Activated naive CD8-positive, alpha-beta T cell treated with anti-CD3 and anti-CD28 coated beads, Interleukin-2, amount 10 ng/mL, durations not matched to agents 7 days and 5 days (primary cell): ENCODE measurements at regions not wholly inside any gene's neighbourhood (a gene's known extent, or its start where the extent isn't known, plus 50 kb on each side); places are given as distances from the start of the nearest gene placed in this dataset.
A peak's percentile ranks its signal among the peaks of the same experiment; 100 is the strongest.

ENCODE experiments used
- ATAC-seq: fragments of 150-1000 bp; cut with Tn5 transposase; one replicate; pipeline ENCODE4 v1.10.0; 2021; ENCODE audit warnings: low read depth, moderate library complexity
- POLR2A ChIA-PET: fragments of 350-600 bp; sonication (Branson Sonifier 250); formaldehyde crosslinking; loops from one replicate; lab custom pipeline; 2021; ENCODE audit warnings: antibody characterized with exemption; lab: Charles Lee
- DNase-seq: peaks from one replicate; pipeline ENCODE4 v3.0.0; 2021
- H3K27ac Mint-ChIP-seq: one replicate; pipeline ENCODE4 v1.8.0; 2022; ENCODE audit warnings: mild to moderate bottlenecking, mixed read lengths
- H3K27me3 Mint-ChIP-seq: one replicate; pipeline ENCODE4 v1.8.0; 2022; ENCODE audit warnings: mild to moderate bottlenecking, moderate library complexity, mixed read lengths
- H3K36me3 Mint-ChIP-seq: one replicate; pipeline ENCODE4 v1.8.0; 2021; ENCODE audit warnings: mild to moderate bottlenecking, mixed read lengths
- H3K4me1 Mint-ChIP-seq: one replicate; pipeline ENCODE4 v1.8.0; 2021; ENCODE audit warnings: mixed read lengths
- H3K4me3 Mint-ChIP-seq: one replicate; pipeline ENCODE4 v1.8.0; 2022; ENCODE audit warnings: mild to moderate bottlenecking, moderate library complexity, mixed read lengths
- H3K9me3 Mint-ChIP-seq: one replicate; pipeline ENCODE4 v1.8.0; 2021; ENCODE audit warnings: mixed read lengths

GRCh38 chr5:108637134-108637533 lies 110.6 kb upstream of the FER start:
- no peak for ATAC-seq
- POLR2A ChIA-PET: no interaction called here
- H3K4me1 Mint-ChIP-seq: peaks cover under 1% of the 10 kb centered on the region
- DNase-seq: no peak
- H3K27me3 Mint-ChIP-seq: peaks cover 11% of the 10 kb centered on the region
- H3K9me3 Mint-ChIP-seq: no peaks in the 10 kb centered on the region
- H3K4me3 Mint-ChIP-seq: no peak overlapping the region
- H3K36me3 Mint-ChIP-seq: no peaks in the 10 kb centered on the region
- no peak overlapping the region for H3K27ac Mint-ChIP-seq

GRCh38 chr5:108636135-108636853 lies 111.4 kb upstream of the FER start:
- Mint-ChIP-seq H3K9me3 (no peaks in the 10 kb centered on the region), H3K4me1 (no peaks in the 10 kb centered on the region)
- POLR2A ChIA-PET: no interaction called here

DNA sequence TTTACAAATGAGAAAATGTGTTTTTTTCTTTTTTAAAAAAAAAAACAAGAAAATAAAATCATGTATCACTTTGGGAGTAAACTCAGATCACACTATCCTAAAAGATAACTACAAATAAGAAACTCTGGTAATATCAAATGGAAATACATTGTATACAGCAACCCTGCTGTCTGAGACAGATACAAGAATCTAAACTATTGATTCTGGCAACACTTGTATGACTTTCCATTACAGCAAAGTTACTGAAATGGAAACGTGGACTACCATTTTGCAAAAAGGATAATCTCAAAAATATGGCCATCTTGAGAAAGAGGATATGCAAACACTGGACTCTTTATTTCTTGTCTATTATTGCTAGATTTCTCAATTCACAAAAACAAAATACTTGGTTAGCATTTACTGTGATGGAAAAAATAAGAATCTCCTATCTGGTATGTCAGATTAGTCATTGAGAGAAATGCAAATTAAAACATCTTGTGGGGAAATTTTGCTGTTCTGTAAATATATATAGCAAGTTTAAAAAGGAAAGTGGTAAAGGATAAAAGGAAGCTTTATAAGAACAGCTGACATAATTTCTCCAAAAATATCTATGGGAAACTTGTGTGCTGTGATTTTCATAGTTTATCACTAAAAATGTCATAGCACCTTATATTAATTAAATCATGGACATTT lies 112.9 kb upstream of the FER start:
- no peaks in the 10 kb centered on the region for H3K4me1 Mint-ChIP-seq
- no peak for ATAC-seq
- H3K27ac Mint-ChIP-seq: no peak overlapping the region
- H3K36me3 Mint-ChIP-seq: no peaks in the 10 kb centered on the region
- no peaks in the 10 kb centered on the region for H3K9me3 Mint-ChIP-seq
- no peak for DNase-seq
- no peak overlapping the region for H3K4me3 Mint-ChIP-seq
- POLR2A ChIA-PET: no interaction called here
- peaks cover 9% of the 10 kb centered on the region for H3K27me3 Mint-ChIP-seq

More at GRCh38 chr5:108636135-108636853, 111.4 kb upstream of the FER start:
- no peak for ATAC-seq
- Mint-ChIP-seq H3K36me3 (no peaks in the 10 kb centered on the region), H3K27me3 (peaks cover 9% of the 10 kb centered on the region), H3K4me3 (no peak overlapping the region), H3K27ac (no peak overlapping the region)
- DNase-seq: no peak

DNA sequence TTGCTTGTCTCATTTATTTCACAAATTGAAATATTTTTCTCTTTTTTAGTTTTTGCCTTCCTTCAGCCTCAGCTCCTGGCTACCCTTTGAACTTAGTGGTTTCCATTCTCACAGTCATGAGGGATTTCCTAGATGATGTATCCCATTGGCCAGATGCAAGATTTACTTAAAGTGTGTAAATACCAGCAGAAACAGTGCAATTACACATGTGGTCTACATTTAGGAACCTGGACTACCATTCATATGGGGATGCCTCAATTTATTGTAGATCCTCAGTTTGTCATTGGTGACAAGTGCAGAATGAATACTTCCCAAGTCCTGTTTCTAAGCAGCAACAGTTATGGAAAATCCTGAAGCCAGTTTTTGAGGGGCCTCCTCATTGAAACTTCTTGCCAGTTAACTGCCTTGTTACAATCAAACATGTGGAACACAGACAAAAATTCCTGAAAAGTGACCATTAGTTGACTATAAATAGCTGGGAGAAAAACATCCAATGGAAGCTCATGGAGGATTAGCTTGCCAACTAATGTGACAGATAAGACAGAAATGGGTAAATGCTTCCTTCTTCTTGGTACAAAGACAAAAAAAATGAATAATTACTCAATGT lies 113.6 kb upstream of the FER start:
- H3K36me3 Mint-ChIP-seq: no peaks in the 10 kb centered on the region
- H3K4me3 Mint-ChIP-seq: no peak overlapping the region
- no peak for DNase-seq
- H3K27ac Mint-ChIP-seq: no peak overlapping the region
- no peak for ATAC-seq
- no peaks in the 10 kb centered on the region for H3K4me1 Mint-ChIP-seq
- H3K9me3 Mint-ChIP-seq: no peaks in the 10 kb centered on the region
- H3K27me3 Mint-ChIP-seq: peaks cover 9% of the 10 kb centered on the region
- POLR2A ChIA-PET: no interaction called here

DNA sequence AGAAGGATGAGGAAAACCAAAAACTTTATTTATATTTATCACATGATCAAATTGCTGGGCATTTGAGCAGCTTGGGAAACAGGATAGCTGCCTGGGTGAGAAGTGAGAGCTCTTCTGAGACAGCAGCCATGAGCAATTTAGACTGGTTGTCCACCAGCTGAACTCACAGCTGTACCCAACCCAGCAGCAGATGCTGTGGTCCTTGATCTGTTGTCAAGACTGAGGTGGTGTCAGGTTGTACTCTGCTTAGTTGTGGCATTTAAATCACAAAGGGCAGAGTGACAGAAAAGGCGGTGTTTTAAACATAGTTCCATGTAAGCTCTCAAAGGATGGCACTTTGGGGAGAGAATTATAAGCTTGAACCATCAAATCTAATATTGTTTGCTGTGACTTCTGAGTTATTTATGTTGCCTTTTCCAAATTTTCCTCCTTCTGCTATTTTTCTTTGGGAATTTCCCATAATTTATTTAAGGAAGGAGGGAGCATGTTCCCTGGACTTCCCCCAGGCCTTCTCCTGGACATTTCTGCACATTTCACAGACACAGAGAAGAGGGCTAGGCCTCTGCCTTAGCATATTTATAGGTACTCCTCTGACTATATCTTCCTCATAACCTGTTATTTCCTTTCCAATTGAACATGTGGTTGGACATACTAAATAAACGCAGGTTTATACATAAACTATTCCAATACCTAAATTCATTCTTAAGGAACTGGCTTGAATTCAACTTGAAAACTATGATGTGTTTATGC lies 117.7 kb upstream of the FER start:
- Mint-ChIP-seq H3K4me3 (no peak overlapping the region), H3K36me3 (no peaks in the 10 kb centered on the region), H3K27ac (no peak overlapping the region), H3K4me1 (no peaks in the 10 kb centered on the region), H3K9me3 (no peaks in the 10 kb centered on the region), H3K27me3 (peaks cover 6% of the 10 kb centered on the region)
- POLR2A ChIA-PET: no interaction called here
- ATAC-seq (no peak), DNase-seq (no peak)

GRCh38 chr5:108625654-108626053 lies 122.0 kb upstream of the FER start:
- no peaks in the 10 kb centered on the region for H3K9me3 Mint-ChIP-seq
- H3K27me3 Mint-ChIP-seq: peaks cover 4% of the 10 kb centered on the region
- POLR2A ChIA-PET: no interaction called here
- no peak overlapping the region for H3K4me3 Mint-ChIP-seq
- no peaks in the 10 kb centered on the region for H3K36me3 Mint-ChIP-seq
- DNase-seq (no peak), ATAC-seq (no peak)
- no peaks in the 10 kb centered on the region for H3K4me1 Mint-ChIP-seq
- H3K27ac Mint-ChIP-seq: no peak overlapping the region

DNA sequence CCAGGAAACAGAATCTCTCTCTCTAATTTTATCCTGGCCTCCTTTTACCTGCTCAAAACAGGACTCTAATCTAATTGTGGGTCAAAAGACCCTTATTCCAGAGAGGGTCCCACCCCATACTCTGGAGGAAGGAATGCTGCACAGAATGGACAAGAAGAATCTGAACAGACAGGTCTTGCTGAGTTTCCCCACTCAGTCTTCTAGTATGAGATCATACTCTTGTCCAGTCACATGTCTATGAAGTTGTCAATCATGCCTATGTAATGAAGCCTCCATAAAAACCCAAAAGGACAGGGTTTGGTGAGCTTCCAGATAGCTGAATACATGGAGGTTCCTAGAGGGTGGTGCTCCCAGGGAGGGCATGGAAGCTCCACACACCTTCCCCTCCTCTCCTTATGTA lies 123.9 kb upstream of the FER start:
- DNase-seq: no peak
- H3K4me1 Mint-ChIP-seq: no peaks in the 10 kb centered on the region
- no peak overlapping the region for H3K4me3 Mint-ChIP-seq
- no peaks in the 10 kb centered on the region for H3K9me3 Mint-ChIP-seq
- H3K27me3 Mint-ChIP-seq: peaks cover 4% of the 10 kb centered on the region
- no peak for ATAC-seq
- H3K27ac Mint-ChIP-seq: no peak overlapping the region
- POLR2A ChIA-PET: no interaction called here
- no peaks in the 10 kb centered on the region for H3K36me3 Mint-ChIP-seq

DNA sequence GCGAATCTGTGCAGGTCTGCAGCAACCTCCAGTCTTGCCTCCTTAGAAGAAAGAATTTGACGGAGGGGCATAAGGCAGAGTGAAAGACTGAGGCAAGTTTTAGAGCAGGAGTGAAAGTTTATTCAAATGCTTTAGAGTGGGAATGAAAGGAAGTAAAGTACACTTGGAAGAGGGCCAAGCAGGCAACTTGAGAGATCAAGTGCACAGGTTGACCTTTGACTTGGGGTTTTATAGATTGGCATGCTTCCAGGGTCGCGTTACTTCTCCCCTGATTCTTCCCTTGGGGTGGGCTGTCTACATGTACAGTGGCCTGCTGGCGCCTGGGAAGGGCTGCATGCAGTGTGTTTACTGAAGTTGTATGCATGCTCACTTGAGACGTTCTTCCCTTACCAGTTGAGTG lies 127.2 kb upstream of the FER start:
- DNase-seq (no peak), ATAC-seq (no peak)
- Mint-ChIP-seq H3K9me3 (no peaks in the 10 kb centered on the region), H3K4me3 (no peak overlapping the region), H3K36me3 (no peaks in the 10 kb centered on the region), H3K27me3 (peaks cover 5% of the 10 kb centered on the region), H3K4me1 (no peaks in the 10 kb centered on the region), H3K27ac (no peak overlapping the region)
- POLR2A ChIA-PET: no interaction called here

DNA sequence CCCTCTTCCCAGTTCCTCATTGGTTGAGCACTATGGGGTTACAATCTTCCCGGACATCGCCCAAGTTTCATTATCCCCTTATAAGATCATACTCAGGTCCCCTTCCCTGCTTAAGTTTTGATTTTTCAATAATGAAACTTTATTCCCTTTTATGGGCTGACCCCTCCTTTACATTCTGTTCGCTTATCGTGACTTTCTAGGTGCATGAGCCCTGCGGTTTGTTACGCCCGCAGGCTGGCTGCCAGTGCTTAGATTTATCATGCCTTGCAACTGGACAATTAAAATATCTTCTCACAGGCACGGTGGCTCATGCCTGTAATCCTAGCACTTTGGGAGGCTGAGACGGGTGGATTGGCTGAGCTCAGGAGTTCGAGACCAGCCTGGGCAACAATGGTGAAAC lies 127.9 kb upstream of the FER start:
- ATAC-seq (no peak), DNase-seq (no peak)
- Mint-ChIP-seq H3K27me3 (peaks cover 5% of the 10 kb centered on the region), H3K4me1 (no peaks in the 10 kb centered on the region), H3K9me3 (no peaks in the 10 kb centered on the region), H3K4me3 (no peak overlapping the region), H3K27ac (no peak overlapping the region), H3K36me3 (no peaks in the 10 kb centered on the region)
- POLR2A ChIA-PET: no interaction called here

GRCh38 chr5:108617467-108618435 lies 129.9 kb upstream of the FER start:
- H3K4me3 Mint-ChIP-seq: no peak overlapping the region
- H3K27ac Mint-ChIP-seq: no peak overlapping the region
- ATAC-seq: no peak
- no peaks in the 10 kb centered on the region for H3K36me3 Mint-ChIP-seq
- POLR2A ChIA-PET: no interaction called here
- H3K27me3 Mint-ChIP-seq: peaks cover 5% of the 10 kb centered on the region
- H3K9me3 Mint-ChIP-seq: no peaks in the 10 kb centered on the region
- H3K4me1 Mint-ChIP-seq: no peaks in the 10 kb centered on the region
- no peak for DNase-seq

- no peak overlapping the region for H3K4me3 Mint-ChIP-seq
- POLR2A ChIA-PET: no interaction called here
- no peak overlapping the region for H3K27ac Mint-ChIP-seq
- peaks cover 5% of the 10 kb centered on the region for H3K27me3 Mint-ChIP-seq
- ATAC-seq: no peak
- H3K9me3 Mint-ChIP-seq: peaks cover 2% of the 10 kb centered on the region
- no peaks in the 10 kb centered on the region for H3K36me3 Mint-ChIP-seq
- DNase-seq: no peak
- H3K4me1 Mint-ChIP-seq: no peaks in the 10 kb centered on the region
Measured at GRCh38 chr5:108615216-108615615, 132.5 kb upstream of the FER start.

GRCh38 chr5:108607421-108607820 lies 140.3 kb upstream of the FER start:
- Mint-ChIP-seq H3K4me3 (no peak overlapping the region), H3K27ac (no peak overlapping the region), H3K9me3 (peaks cover 2% of the 10 kb centered on the region), H3K4me1 (peaks cover 2% of the 10 kb centered on the region), H3K36me3 (no peaks in the 10 kb centered on the region), H3K27me3 (no peaks in the 10 kb centered on the region)
- no peak for ATAC-seq
- DNase-seq: no peak
- POLR2A ChIA-PET: interaction anchor here (0.7 kb wide), 1 partner anchor 11 kb away, joined by 3 read pairs; no protein-coding TSS in a partner anchor

- Mint-ChIP-seq H3K27ac (no peak overlapping the region), H3K36me3 (no peaks in the 10 kb centered on the region), H3K27me3 (no peaks in the 10 kb centered on the region), H3K4me1 (peaks cover 2% of the 10 kb centered on the region), H3K9me3 (no peaks in the 10 kb centered on the region), H3K4me3 (no peak overlapping the region)
- DNase-seq (no peak), ATAC-seq (peak; percentile 78)
- POLR2A ChIA-PET: no interaction called here
Measured at GRCh38 chr5:108606185-108606584, 141.5 kb upstream of the FER start.
